Liver (tissue), 3 donors: ENCODE measurements at regions not wholly inside any gene's neighbourhood (a gene's known extent, or its start where the extent isn't known, plus 50 kb on each side); places are given as distances from the start of the nearest gene placed in this dataset.

ENCODE experiments used
- ATF3 ChIP-seq: IDR thresholded peaks from 2 replicates; pipeline ENCODE4 v1.6.1; 2016; ENCODE audit warnings: antibody characterized with exemption
- CTCF ChIP-seq: fragments of 150-350 bp; IDR thresholded peaks from 2 replicates; pipeline ENCODE4 v1.5.1; 2017; ENCODE audit warnings: improper control_type of control experiment, low read depth, low read length; ENCODE audit not compliant: missing input control
- EGR1 ChIP-seq, 2 donors: IDR thresholded peaks; 2 replicates each; pipeline ENCODE4 v1.6.1; 2016 to 2018; ENCODE audit warnings: antibody characterized with exemption in 2 of 2, low read depth in 2 of 2
- FOXA2 ChIP-seq: IDR thresholded peaks from 2 replicates; pipeline ENCODE4 v1.6.1; 2016; ENCODE audit warnings: antibody characterized with exemption
- GABPA ChIP-seq, 2 donors: IDR thresholded peaks in 1 of 2; conservative IDR thresholded peaks in 1 of 2; 2 replicates each; pipeline ENCODE4 v1.6.1; 2016; ENCODE audit warnings: antibody characterized with exemption in 2 of 2, mild to moderate bottlenecking in 1 of 2, moderate library complexity in 1 of 2
- HNF4A ChIP-seq, 2 donors: conservative IDR thresholded peaks; 2 replicates each; pipeline ENCODE4 v1.6.1; 2016; ENCODE audit warnings: antibody characterized with exemption in 2 of 2, mild to moderate bottlenecking in 2 of 2
- MAX ChIP-seq: IDR thresholded peaks from 2 replicates; pipeline ENCODE4 v1.6.1; 2016; ENCODE audit warnings: antibody characterized with exemption
- NR2F2 ChIP-seq: IDR thresholded peaks from 2 replicates; pipeline ENCODE4 v1.6.1; 2016; ENCODE audit warnings: antibody characterized with exemption
- RAD21 ChIP-seq, 2 donors: IDR thresholded peaks; 2 replicates each; pipeline ENCODE4 v1.6.1; 2016; ENCODE audit warnings: antibody characterized with exemption in 2 of 2, mild to moderate bottlenecking in 2 of 2
- SP1 ChIP-seq: IDR thresholded peaks from 2 replicates; pipeline ENCODE4 v1.6.1; 2018; ENCODE audit warnings: antibody characterized with exemption, mild to moderate bottlenecking
- TAF1 ChIP-seq: conservative IDR thresholded peaks from 2 replicates; pipeline ENCODE4 v1.6.1; 2016; ENCODE audit warnings: antibody characterized with exemption, mild to moderate bottlenecking
- YY1 ChIP-seq: IDR thresholded peaks from 2 replicates; pipeline ENCODE4 v1.6.1; 2016; ENCODE audit warnings: antibody characterized with exemption, mild to moderate bottlenecking
- ZBTB33 ChIP-seq: IDR thresholded peaks from 2 replicates; pipeline ENCODE4 v1.6.1; 2016; ENCODE audit warnings: antibody characterized with exemption
- donor health status: healthy.
- donor health status: healthy.

- TF ChIP-seq GABPA (IDR thresholded peaks at IDR 0.05 in 1 of 2, conservative IDR thresholded peaks at IDR 0.05 in 1 of 2) (no peak), CTCF (no peak), EGR1 (IDR thresholded peaks at IDR 0.05; ENCODE audit: low read depth in 2 of 2) (no peak), MAX (no peak), SP1 (no peak), RAD21 (IDR thresholded peaks at IDR 0.05) (no peak), NR2F2 (no peak), ZBTB33 (no peak), TAF1 (no peak), YY1 (no peak), ATF3 (no peak), HNF4A (conservative IDR thresholded peaks at IDR 0.05) (no peak), FOXA2 (no peak)
Observed at GRCh38 chr4:153947124-153947523, 158.2 kb upstream of the SFRP2 start.
